Activated T-helper 2 cell treated with anti-CD3 and anti-CD28 coated beads, Interferon-gamma antibody, Interleukin-2, Interleukin-4, amounts not matched to agents 10 μg/mL and 5 μg/mL and 100 μg/mL, durations not matched to agents 14 hours and 24 hours and 36 hours (primary cell): ENCODE measurements at regions not wholly inside any gene's neighbourhood (a gene's known extent, or its start where the extent isn't known, plus 50 kb on each side); places are given as distances from the start of the nearest gene placed in this dataset.
"Not testable (repeated sequence)": the region's sequence is repeated elsewhere in the genome, so short reads cannot be mapped to it uniquely, and the experiment has no call there.

Source experiments
- DNase-seq: peaks from one replicate; pipeline ENCODE4 v3.0.0; 2021; ENCODE audit warnings: low spot score
- H3K27ac Mint-ChIP-seq: one replicate; pipeline ENCODE4 v1.8.0; 2021; ENCODE audit warnings: mixed read lengths
- H3K27me3 Mint-ChIP-seq: one replicate; pipeline ENCODE4 v1.8.0; 2021; ENCODE audit warnings: low read depth, mixed read lengths
- H3K36me3 Mint-ChIP-seq: one replicate; pipeline ENCODE4 v1.8.0; 2021; ENCODE audit warnings: low read depth, mixed read lengths
- H3K4me1 Mint-ChIP-seq: one replicate; pipeline ENCODE4 v1.8.0; 2021; ENCODE audit warnings: low read depth, mixed read lengths
- H3K4me3 Mint-ChIP-seq: one replicate; pipeline ENCODE4 v1.8.0; 2021; ENCODE audit warnings: low read depth, mild to moderate bottlenecking, moderate library complexity, mixed read lengths
- H3K9me3 Mint-ChIP-seq: one replicate; pipeline ENCODE4 v1.8.0; 2021; ENCODE audit warnings: mixed read lengths
- intact Hi-C: fragments of 100-400 bp; cut with micrococcal nuclease; formaldehyde crosslinking; loops from one replicate; pipeline ENCODE4 v1.15.1; 2023

- no peaks in the 10 kb centered on the region for H3K36me3 Mint-ChIP-seq
- peaks cover 2% of the 10 kb centered on the region for H3K27me3 Mint-ChIP-seq
- H3K27ac Mint-ChIP-seq: no peak overlapping the region
- intact Hi-C loops: no loop called here
- H3K4me3 Mint-ChIP-seq: no peak overlapping the region
- H3K4me1 Mint-ChIP-seq: no peaks in the 10 kb centered on the region
- no peak for DNase-seq
- H3K9me3 Mint-ChIP-seq: no peaks in the 10 kb centered on the region
Measured at GRCh38 chr20:16828666-16829305, 80.6 kb downstream of the OTOR start.

- H3K27ac Mint-ChIP-seq, H3K27me3 Mint-ChIP-seq, H3K4me1 Mint-ChIP-seq, DNase-seq, intact Hi-C loops, H3K9me3 Mint-ChIP-seq, H3K4me3 Mint-ChIP-seq, H3K36me3 Mint-ChIP-seq: not testable (repeated sequence)
Measured at GRCh38 chr20:16835690-16836089, 87.5 kb downstream of the OTOR start.

DNA sequence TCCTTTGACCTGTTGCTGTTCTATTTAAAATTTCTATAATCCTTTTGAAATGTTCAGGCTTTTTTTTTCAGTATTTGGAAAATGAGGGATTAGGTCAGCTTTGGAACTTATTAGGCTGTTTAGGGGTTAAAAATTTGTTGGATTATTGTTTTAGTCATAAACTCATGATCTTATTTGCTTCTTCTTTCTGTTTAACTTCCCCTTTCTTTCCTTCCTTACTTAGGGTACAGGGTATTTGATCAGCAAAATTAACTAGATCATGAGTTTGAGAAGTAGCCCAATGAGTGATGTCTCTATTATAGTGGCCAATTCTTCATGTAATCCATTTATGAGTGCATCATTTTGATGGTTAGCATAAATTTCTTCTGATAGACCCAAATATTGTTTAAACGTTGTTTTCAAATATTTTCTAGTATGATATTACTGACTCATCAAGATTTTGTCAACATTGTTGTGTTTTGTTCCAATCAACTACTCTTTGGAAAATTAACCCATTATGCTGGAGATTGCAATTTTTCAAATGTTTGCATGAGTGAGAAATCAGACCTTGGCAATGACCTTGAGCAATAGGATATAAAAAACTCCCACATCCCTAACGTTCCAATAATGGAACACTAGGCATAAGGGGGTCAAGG is 94.4 kb downstream of the OTOR start:
- no peak overlapping the region for H3K4me3 Mint-ChIP-seq
- intact Hi-C loops: no loop called here

DNA sequence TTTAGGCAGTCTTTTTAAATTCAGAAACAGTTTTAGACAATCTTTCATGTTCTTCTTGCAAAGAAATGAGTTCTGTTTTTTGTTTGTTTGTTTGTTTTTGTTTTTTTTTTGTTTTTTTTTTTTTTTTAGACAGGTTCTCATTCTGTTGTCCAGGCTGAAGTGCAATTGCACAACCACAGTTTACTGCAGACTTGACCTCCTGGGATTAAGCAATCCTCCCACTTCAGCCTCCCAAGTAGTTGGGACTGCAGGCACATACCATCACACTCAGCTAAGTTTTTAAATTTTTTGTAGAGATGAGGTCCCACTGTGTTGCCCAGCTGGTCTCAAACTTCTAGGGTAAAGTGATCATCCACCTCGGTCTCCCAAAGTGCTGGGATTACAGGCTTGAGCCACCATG is 96.2 kb downstream of the OTOR start:
- Mint-ChIP-seq H3K27ac (no peak overlapping the region), H3K4me3 (no peak overlapping the region), H3K27me3 (no peaks in the 10 kb centered on the region), H3K36me3 (no peaks in the 10 kb centered on the region), H3K4me1 (no peaks in the 10 kb centered on the region), H3K9me3 (no peaks in the 10 kb centered on the region)
- no peak for DNase-seq
- intact Hi-C loops: no loop called here

More for the DNA sequence above, 94.4 kb downstream of the OTOR start:
- no peak overlapping the region for H3K27ac Mint-ChIP-seq
- H3K4me1 Mint-ChIP-seq: no peaks in the 10 kb centered on the region
- no peaks in the 10 kb centered on the region for H3K27me3 Mint-ChIP-seq
- H3K36me3 Mint-ChIP-seq: no peaks in the 10 kb centered on the region
- H3K9me3 Mint-ChIP-seq: no peaks in the 10 kb centered on the region
- DNase-seq: no peak

DNA sequence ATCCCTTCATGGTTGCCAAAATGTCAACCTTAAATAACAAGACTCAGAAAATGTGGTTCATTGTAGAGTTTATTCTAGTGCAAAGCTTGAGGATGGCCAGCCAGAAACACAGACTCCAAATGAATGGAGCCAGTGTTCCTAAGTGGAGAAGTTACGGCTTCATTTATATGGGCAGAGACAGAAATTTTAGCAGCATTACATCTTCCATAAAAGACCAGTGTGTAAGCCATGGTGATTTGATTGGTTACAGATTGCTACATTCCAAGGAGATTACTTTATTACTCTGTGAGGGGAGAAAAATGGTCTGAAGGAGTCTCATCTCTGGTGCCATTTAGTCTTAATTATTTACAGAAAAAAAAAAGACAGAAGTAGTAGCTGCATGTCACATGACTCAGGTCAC is 97.8 kb downstream of the OTOR start:
- H3K27me3 Mint-ChIP-seq: no peaks in the 10 kb centered on the region
- H3K27ac Mint-ChIP-seq: no peak overlapping the region
- no peaks in the 10 kb centered on the region for H3K9me3 Mint-ChIP-seq
- intact Hi-C loops: no loop called here
- H3K4me1 Mint-ChIP-seq: no peaks in the 10 kb centered on the region
- H3K4me3 Mint-ChIP-seq: no peak overlapping the region
- no peaks in the 10 kb centered on the region for H3K36me3 Mint-ChIP-seq
- no peak for DNase-seq

GRCh38 chr20:16848061-16848460 is 99.9 kb downstream of the OTOR start:
- H3K27me3 Mint-ChIP-seq: no peaks in the 10 kb centered on the region
- no peak for DNase-seq
- H3K27ac Mint-ChIP-seq: no peak overlapping the region
- intact Hi-C loops: no loop called here
- H3K36me3 Mint-ChIP-seq: no peaks in the 10 kb centered on the region
- no peaks in the 10 kb centered on the region for H3K4me1 Mint-ChIP-seq
- H3K4me3 Mint-ChIP-seq: no peak overlapping the region
- no peaks in the 10 kb centered on the region for H3K9me3 Mint-ChIP-seq

GRCh38 chr20:16848526-16848925 is 100.4 kb downstream of the OTOR start:
- Mint-ChIP-seq H3K36me3 (no peaks in the 10 kb centered on the region), H3K27ac (no peak overlapping the region), H3K4me1 (no peaks in the 10 kb centered on the region), H3K4me3 (no peak overlapping the region), H3K9me3 (no peaks in the 10 kb centered on the region), H3K27me3 (no peaks in the 10 kb centered on the region)
- no peak for DNase-seq
- intact Hi-C loops: no loop called here

- Mint-ChIP-seq H3K4me1 (no peaks in the 10 kb centered on the region), H3K36me3 (no peaks in the 10 kb centered on the region), H3K27ac (no peak overlapping the region), H3K9me3 (peaks cover 5% of the 10 kb centered on the region), H3K4me3 (no peak overlapping the region), H3K27me3 (no peaks in the 10 kb centered on the region)
- DNase-seq: no peak
- intact Hi-C loops: no loop called here
Measured at GRCh38 chr20:16860914-16861313, 112.8 kb downstream of the OTOR start.

DNA sequence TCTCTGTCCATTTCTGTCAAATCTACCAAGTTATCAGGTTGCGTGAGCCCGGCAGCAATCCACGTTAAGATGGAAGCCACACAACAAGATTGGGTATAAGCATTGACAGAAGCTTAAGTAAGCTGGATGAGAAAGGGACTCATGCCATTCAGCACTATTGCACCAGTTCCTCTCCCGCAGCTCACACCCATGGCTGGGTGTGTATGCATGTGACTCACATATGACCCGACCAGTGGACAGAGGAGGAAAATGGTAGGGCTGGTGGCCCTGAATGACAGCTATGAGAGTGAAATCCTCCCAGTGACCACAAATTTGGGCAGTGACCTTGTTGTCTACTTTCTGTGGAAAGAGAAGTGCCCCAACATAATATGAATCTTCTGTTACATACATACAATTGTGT is 113.5 kb downstream of the OTOR start:
- Mint-ChIP-seq H3K9me3 (peaks cover 5% of the 10 kb centered on the region), H3K4me1 (no peaks in the 10 kb centered on the region), H3K27ac (no peak overlapping the region), H3K27me3 (no peaks in the 10 kb centered on the region), H3K36me3 (no peaks in the 10 kb centered on the region), H3K4me3 (no peak overlapping the region)
- intact Hi-C loops: no loop called here
- no peak for DNase-seq

- no peak overlapping the region for H3K27ac Mint-ChIP-seq
- H3K9me3 Mint-ChIP-seq: peaks cover 5% of the 10 kb centered on the region
- H3K4me3 Mint-ChIP-seq: no peak overlapping the region
- intact Hi-C loops: no loop called here
- no peaks in the 10 kb centered on the region for H3K36me3 Mint-ChIP-seq
- H3K27me3 Mint-ChIP-seq: no peaks in the 10 kb centered on the region
- no peaks in the 10 kb centered on the region for H3K4me1 Mint-ChIP-seq
- no peak for DNase-seq
Measured at GRCh38 chr20:16863303-16863702, 115.1 kb downstream of the OTOR start.

GRCh38 chr20:16864069-16864468 is 115.9 kb downstream of the OTOR start:
- no peak overlapping the region for H3K27ac Mint-ChIP-seq
- H3K36me3 Mint-ChIP-seq: no peaks in the 10 kb centered on the region
- intact Hi-C loops: no loop called here
- H3K9me3 Mint-ChIP-seq: peaks cover 5% of the 10 kb centered on the region
- H3K4me1 Mint-ChIP-seq: no peaks in the 10 kb centered on the region
- H3K27me3 Mint-ChIP-seq: no peaks in the 10 kb centered on the region
- DNase-seq: no peak
- no peak overlapping the region for H3K4me3 Mint-ChIP-seq

DNA sequence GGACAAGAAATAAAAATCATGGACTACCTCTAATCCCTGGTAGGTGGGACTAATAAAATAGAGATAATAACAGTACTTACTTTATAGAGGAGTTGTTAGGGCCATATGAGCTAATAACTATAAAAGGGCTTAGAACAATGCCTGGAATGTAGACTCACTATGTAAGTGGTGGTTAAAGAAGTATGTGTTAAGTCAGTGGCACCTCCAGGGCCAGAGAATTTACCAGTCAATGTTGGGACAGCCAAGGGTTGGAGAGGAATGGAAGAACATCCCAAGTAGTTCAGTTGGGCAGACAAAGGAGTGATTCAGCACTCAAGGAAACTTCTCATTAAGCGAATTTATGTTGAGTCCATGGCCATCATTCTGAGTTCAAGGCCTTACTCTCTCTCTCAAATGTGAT is 116.8 kb downstream of the OTOR start:
- Mint-ChIP-seq H3K36me3 (no peaks in the 10 kb centered on the region), H3K27ac (no peak overlapping the region), H3K27me3 (no peaks in the 10 kb centered on the region), H3K9me3 (peaks cover 5% of the 10 kb centered on the region), H3K4me1 (no peaks in the 10 kb centered on the region), H3K4me3 (no peak overlapping the region)
- intact Hi-C loops: no loop called here
- DNase-seq: no peak

- Mint-ChIP-seq H3K36me3 (no peaks in the 10 kb centered on the region), H3K4me3 (no peak overlapping the region), H3K27ac (no peak overlapping the region), H3K4me1 (no peaks in the 10 kb centered on the region), H3K9me3 (peaks cover 5% of the 10 kb centered on the region), H3K27me3 (no peaks in the 10 kb centered on the region)
- intact Hi-C loops: no loop called here
- no peak for DNase-seq
Measured at GRCh38 chr20:16865406-16865805, 117.2 kb downstream of the OTOR start.

- intact Hi-C loops, H3K9me3 Mint-ChIP-seq, H3K4me1 Mint-ChIP-seq: not testable (repeated sequence)
Measured at GRCh38 chr20:16873124-16873523, 125.0 kb downstream of the OTOR start.

More at GRCh38 chr20:16873124-16873523, 125.0 kb downstream of the OTOR start:
- not testable (repeated sequence) for H3K27me3 Mint-ChIP-seq, H3K36me3 Mint-ChIP-seq, H3K4me3 Mint-ChIP-seq, H3K27ac Mint-ChIP-seq, DNase-seq
